GM12873 (cell line): ENCODE measurements at regions not wholly inside any gene's neighbourhood (a gene's known extent, or its start where the extent isn't known, plus 50 kb on each side); places are given as distances from the start of the nearest gene placed in this dataset.

Experiments
- TF ChIP-seq, protein P1 (sequence below): IDR thresholded peaks from 2 replicates; pipeline ENCODE4 v1.5.1; 2012; ENCODE audit warnings: low read depth, mild to moderate bottlenecking, moderate library complexity, low read length, control low read depth; ENCODE audit not compliant: insufficient read depth; ENCODE audit errors: missing control alignments

- TF ChIP-seq, protein P1, sequence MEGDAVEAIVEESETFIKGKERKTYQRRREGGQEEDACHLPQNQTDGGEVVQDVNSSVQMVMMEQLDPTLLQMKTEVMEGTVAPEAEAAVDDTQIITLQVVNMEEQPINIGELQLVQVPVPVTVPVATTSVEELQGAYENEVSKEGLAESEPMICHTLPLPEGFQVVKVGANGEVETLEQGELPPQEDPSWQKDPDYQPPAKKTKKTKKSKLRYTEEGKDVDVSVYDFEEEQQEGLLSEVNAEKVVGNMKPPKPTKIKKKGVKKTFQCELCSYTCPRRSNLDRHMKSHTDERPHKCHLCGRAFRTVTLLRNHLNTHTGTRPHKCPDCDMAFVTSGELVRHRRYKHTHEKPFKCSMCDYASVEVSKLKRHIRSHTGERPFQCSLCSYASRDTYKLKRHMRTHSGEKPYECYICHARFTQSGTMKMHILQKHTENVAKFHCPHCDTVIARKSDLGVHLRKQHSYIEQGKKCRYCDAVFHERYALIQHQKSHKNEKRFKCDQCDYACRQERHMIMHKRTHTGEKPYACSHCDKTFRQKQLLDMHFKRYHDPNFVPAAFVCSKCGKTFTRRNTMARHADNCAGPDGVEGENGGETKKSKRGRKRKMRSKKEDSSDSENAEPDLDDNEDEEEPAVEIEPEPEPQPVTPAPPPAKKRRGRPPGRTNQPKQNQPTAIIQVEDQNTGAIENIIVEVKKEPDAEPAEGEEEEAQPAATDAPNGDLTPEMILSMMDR = no peak
These were observed 226.9 kb downstream of the CYRIA start for GRCh38 chr2:16438613-16439321.

DNA sequence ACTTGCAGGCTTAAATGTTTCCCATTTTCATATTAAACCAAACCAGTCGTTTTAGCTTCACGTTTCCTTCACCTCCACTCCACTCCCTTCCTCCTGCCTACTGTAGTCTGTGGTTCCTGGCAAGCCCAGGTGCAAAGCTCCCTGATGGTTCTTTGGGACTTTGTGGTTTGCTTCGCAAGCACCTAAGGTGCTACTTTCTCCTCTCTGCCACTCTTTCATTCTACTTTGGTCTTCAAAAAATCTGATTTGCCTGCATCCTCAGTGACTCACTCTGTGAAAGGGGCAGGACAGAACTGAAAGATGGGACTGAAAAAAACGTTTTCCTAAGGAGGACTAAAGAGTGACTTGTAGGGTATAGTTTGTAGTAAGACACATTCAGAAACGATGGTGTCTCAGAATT is 228.4 kb downstream of the CYRIA start:
- TF ChIP-seq, protein P1 = no peak

DNA sequence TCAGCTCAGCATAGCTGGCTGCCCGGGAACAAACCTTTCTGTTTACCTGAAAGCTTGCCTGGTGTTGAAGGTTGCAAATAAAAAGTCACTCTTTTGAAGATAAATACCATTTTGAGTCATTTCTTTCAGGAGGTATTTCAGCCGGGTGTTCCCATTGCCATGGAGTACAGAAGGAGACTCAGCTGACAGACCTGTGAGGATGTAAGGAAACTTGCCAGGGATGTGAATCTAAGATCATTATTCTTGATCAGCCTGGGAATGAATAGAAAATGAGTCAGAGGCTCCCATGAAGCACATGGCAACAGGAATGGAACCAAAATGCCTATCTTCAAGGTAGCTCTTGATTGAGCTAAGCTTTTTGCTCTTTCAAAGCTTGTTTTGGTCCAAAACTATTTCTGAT is 231.2 kb downstream of the CYRIA start:
- TF ChIP-seq, protein P1 = no peak

DNA sequence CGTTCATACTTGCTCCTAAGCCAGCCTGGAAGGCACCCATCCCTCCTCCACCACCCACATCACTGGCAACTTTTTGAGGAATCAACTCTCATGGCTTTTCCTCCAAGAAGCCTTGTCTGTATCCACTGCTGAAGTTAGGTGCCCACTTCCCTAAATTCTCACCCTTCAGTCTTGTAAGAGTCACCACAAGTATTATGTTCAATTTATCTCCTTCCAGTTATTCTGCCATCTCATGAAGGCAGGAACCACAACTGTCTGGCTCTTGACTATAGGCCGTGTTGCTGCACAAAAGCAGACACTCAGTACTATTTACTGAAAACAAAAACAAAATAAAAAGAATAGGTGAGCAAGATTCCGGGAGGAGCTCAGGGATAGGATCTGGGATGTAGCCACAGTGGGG is 234.8 kb downstream of the CYRIA start:
- TF ChIP-seq, protein P1 = no peak

GRCh38 chr2:16429431-16430145 is 236.0 kb downstream of the CYRIA start:
- TF ChIP-seq, protein P1 = peak; percentile 17

DNA sequence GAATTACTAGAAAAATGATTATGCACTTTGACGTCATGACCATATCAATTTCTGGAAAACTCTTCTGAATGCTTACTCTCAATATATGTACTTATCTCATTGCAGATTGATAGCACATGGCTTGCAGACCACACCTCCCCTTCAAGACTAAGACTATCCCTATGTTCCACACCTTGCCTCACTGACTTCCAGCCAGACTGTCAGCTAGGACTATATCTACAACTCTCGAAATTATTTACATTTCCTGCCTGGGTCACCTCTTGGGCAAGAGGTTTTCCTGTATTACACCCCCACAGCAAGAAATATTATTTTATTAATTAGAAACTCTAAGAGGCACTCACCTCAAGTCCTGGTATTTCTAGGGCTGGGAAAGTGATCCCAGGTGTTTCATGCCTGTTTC is 236.6 kb downstream of the CYRIA start:
- TF ChIP-seq, protein P1 = no peak

DNA sequence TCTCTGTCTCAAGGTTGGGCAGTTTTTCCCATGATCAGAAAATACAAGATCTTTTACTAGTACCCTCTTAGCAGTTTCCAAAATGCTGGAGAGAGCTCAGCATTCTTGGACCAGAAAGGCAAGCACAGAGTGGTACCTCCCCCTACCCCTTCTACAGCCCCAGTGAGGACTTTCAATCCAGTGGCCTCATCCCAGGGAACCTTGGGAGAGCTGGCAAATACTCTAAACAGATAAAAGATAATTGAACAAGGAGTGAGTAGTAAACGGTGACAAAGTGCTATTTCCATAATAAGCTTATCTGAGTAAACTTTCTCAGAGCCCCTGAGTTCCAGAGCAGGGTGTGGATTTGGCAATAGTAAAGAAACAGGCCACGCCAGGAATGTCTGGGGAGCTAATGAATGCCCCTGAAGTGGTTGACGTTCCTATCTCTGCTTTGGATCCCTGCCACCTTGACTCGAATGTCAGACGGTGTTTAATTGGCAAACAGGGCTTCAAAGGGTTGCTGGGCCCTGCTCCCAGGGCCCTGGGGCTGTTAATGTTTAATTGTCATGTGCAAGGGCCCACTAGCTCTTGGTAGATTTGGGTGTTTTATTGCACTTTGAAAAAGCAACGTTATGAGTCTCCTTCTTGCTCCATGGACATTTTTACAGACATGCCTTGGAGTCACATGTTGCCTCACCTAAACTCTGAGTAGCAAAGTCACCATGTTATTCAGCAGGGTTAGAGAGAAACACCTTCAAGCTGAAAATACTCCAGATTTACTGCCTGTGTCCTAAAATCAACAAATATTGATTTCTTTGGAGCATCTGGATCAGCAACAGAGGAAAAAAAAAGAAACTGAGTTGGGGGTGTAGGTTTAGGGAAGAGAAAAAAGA is 239.9 kb downstream of the CYRIA start:
- TF ChIP-seq, protein P1 = no peak
